HG03025 (cell line): ENCODE measurements at regions not wholly inside any gene's neighbourhood (a gene's known extent, or its start where the extent isn't known, plus 50 kb on each side); places are given as distances from the start of the nearest gene placed in this dataset.
A peak's percentile ranks its signal among the peaks of the same experiment; 100 is the strongest.
"Not testable (repeated sequence)": the region's sequence is repeated elsewhere in the genome, so short reads cannot be mapped to it uniquely, and the experiment has no call there.

ENCODE experiments used
- ATAC-seq: cut with Tn5 transposase; IDR thresholded peaks from one replicate; pipeline ENCODE4 v1.9.1; 2021; ENCODE audit warnings: mild to moderate bottlenecking, moderate library complexity; ENCODE audit not compliant: unreplicated experiment, low FRiP score

GRCh38 chr18:10604182-10604581, 78.4 kb downstream of the NAPG start:
- ATAC-seq: peak; percentile 69

GRCh38 chr18:10606881-10607280, 81.1 kb downstream of the NAPG start:
- ATAC-seq: not testable (repeated sequence)

DNA sequence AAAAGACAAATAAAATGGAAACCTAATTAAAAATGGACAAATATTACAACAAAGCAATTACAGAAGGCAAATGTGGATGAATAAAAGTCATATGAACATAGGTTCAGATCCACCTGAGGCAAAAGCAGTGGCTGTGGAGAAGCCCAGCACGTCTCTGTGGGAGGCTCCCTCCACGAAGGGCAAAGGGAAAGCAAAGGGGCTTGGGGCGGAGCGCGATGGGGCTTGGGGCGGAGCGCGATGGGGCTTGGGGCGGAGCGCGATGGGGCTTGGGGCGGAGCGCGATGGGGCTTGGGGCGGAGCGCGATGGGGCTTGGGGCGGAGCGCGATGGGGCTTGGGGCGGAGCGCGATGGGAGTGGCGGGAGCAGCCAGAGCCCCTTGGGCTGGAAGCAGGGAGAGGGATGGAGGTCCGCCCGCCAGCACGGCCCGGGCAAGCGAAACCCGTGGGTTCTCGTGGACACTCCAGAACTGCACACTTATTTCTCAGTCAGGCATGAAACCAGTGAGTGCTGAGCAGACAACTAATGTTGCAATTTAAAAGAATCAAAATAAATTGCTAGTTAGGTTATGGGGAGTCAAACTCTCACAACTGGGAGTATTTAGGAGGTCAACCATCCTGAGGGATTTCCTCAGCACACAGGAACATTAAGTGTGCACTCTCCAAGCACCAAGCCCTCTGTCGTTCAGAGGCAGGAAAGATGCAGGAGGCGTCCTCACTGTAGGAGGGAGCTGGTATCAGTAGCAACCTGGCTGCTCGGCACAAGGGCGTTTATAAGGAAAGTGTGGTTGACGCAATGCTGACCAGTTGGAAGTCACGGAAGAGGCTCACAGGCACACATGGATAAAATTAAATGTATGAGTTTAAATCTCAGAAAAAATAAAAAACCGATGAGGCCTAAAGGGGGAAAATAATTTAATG, 81.8 kb downstream of the NAPG start:
- not testable (repeated sequence) for ATAC-seq

DNA sequence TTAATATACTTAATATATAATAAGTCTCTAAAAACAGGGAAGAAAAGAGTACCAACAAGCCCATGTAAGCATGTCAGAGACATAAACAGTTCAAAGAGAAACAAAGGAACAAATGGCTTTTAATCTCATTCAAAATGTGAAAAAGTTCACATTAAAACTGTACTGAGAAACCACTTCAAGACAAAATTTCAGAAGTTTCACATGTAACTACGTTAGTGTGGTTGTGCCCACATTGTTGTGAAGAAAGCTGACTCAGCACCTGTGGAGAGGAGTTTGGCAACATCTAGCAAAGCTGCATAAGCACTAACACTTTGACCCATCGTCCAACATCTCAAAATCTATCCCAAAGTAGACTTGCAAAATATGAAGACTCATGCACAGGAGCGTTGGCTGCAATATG, 82.6 kb downstream of the NAPG start:
- ATAC-seq: not testable (repeated sequence)

- ATAC-seq: not testable (repeated sequence)
Observed at GRCh38 chr18:10609046-10609445, 83.2 kb downstream of the NAPG start.

DNA sequence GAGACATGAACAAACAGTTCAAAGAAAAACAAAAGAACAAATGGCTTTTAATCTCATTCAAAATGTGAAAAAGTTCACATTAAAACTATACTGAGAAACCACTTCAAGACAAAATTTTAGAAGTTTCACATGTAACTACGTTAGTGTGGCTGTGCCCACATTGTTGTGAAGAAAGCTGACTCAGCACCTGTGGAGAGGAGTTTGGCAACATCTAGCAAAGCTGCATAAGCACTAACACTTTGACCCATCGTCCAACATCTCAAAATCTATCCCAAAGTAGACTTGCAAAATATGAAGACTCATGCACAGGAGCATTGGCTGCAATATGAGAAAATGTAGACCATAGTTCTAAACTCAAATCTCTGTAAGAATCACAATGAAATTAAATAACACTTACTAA, 87.4 kb downstream of the NAPG start:
- ATAC-seq: not testable (repeated sequence)

DNA sequence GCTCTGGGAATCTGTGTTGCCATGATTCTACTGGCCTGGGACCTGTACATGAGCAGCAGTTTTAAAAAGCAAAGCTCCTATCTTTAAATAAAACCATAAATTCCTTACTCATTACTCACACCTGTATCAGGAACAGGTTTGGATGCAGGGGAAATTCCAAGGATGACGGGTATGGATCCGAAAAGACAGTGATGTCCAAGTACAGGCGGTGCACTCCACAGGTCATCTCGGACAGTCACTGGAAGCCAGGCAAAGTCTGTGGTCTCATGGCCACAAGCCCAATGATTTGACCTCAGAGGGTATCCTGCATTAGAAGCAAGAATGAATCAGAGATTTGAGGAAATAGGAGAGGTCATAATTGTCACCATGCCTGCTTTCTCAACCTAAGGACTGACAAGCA, 90.9 kb downstream of the NAPG start:
- ATAC-seq: not testable (repeated sequence)

- not testable (repeated sequence) for ATAC-seq
Observed at GRCh38 chr18:10618797-10619196, 93.0 kb downstream of the NAPG start.

DNA sequence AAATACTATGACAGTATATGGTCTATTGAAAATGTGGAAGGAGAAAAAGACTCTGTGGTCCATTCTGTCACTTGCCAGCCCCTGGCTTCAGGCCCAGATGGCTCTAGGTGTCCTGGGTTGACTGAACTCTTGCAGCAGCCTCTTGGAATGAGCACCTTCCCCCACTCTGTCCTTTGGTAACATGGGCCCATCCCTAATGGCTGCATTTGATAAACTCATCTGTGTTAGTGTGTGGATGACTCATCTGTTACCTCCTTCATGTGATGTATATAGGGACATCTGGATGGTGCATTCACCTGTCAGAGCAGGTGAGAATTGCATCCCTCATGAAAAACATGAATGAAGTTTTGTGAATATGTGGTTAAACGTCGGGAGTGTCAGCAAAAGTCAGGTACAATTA, 93.5 kb downstream of the NAPG start:
- not testable (repeated sequence) for ATAC-seq

DNA sequence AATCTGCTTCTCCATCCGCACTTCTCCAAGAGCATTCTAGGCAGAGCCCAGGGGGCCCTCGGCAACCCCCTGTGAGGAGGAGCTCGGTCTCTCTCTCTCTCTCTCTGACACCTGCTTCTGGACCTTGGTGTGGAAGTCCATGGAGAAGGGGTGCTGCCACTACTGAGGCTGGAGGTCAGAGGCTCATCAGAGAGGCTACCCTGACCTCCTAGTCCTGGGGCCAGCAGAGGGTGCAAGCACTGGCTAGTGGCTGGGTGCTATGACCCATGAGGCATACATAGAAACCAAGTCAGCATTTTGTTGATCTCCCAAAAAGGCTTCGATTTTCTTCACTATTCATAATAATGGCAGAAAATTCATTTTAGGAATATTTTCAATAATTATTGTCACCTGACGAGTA, 94.0 kb downstream of the NAPG start:
- not testable (repeated sequence) for ATAC-seq
